Right atrium auricular region (tissue), 2 donors: ENCODE measurements at regions not wholly inside any gene's neighbourhood (a gene's known extent, or its start where the extent isn't known, plus 50 kb on each side); places are given as distances from the start of the nearest gene placed in this dataset.
"Not testable (repeated sequence)": the region's sequence is repeated elsewhere in the genome, so short reads cannot be mapped to it uniquely, and the experiment has no call there.

Source experiments
- DNase-seq: peaks from one replicate; pipeline ENCODE4 v3.0.0-alpha.2; 2019; ENCODE audit warnings: low spot score
- H3K27ac ChIP-seq, 2 donors: fragments of 200-600 bp; sonication (generic); 1 replicate in 1 of 2; 2 replicates in 1 of 2; pipeline ENCODE4 v1.5.1; 2016 to 2019
- H3K27me3 ChIP-seq, 2 donors: fragments of 200-600 bp; sonication (generic); one replicate each; pipeline versions ENCODE4 v1.5.1 to v1.6.0; 2017 to 2019
- H3K36me3 ChIP-seq: fragments of 200-600 bp; sonication (generic); one replicate; pipeline ENCODE4 v1.5.1; 2016
- H3K4me1 ChIP-seq, 2 donors: fragments of 200-600 bp; sonication (generic); one replicate each; pipeline versions ENCODE4 v1.5.1 to v1.6.0; 2017 to 2019
- H3K4me3 ChIP-seq, 2 donors: fragments of 200-600 bp; sonication (generic); 1 replicate in 1 of 2; 2 replicates in 1 of 2; pipeline ENCODE4 v1.5.1; 2017 to 2019; ENCODE audit warnings: mild to moderate bottlenecking in 1 of 2, moderate library complexity in 1 of 2
- H3K9me3 ChIP-seq, 2 donors: fragments of 200-600 bp; sonication (generic); one replicate each; pipeline ENCODE4 v1.5.1; 2019
- TF ChIP-seq, protein P1 (sequence below), 2 donors: fragments of 200-600 bp; sonication (generic); IDR thresholded peaks; one replicate each; pipeline ENCODE4 v1.5.1; 2019; ENCODE audit warnings: antibody characterized with exemption in 2 of 2

DNA sequence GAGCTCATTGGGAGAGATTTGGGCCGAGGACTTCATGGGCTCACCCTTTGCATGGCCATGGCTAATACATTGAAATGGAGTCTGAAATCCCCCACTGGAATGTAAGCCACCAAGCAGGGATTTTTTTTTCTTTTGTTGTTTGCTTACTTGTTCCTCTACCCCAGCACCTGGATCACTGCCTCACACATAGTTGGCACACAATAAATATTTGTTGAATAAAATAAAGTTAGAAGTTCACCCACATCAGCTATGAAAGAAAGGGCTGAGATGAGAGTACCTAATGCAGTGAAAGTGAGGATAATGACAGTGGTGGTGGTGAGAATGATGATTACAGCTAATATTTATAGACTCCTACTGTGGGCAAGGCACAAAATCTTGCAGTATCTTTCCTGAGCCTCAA is 98.1 kb upstream of the ANXA1 start:
- Histone ChIP-seq H3K27me3 (no peaks in the 10 kb centered on the region), H3K4me3 (no peak overlapping the region), H3K9me3 (no peaks in the 10 kb centered on the region), H3K36me3 (no peaks in the 10 kb centered on the region), H3K4me1 (no peaks in the 10 kb centered on the region), H3K27ac (no peak overlapping the region)
- no peak for DNase-seq
- TF ChIP-seq, protein P1, sequence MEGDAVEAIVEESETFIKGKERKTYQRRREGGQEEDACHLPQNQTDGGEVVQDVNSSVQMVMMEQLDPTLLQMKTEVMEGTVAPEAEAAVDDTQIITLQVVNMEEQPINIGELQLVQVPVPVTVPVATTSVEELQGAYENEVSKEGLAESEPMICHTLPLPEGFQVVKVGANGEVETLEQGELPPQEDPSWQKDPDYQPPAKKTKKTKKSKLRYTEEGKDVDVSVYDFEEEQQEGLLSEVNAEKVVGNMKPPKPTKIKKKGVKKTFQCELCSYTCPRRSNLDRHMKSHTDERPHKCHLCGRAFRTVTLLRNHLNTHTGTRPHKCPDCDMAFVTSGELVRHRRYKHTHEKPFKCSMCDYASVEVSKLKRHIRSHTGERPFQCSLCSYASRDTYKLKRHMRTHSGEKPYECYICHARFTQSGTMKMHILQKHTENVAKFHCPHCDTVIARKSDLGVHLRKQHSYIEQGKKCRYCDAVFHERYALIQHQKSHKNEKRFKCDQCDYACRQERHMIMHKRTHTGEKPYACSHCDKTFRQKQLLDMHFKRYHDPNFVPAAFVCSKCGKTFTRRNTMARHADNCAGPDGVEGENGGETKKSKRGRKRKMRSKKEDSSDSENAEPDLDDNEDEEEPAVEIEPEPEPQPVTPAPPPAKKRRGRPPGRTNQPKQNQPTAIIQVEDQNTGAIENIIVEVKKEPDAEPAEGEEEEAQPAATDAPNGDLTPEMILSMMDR (IDR thresholded peaks at IDR 0.05) = no peak

GRCh38 chr9:73050887-73051550 is 98.2 kb upstream of the ALDH1A1 start:
- H3K4me1 ChIP-seq = no peaks in the 10 kb centered on the region
- no peaks in the 10 kb centered on the region for H3K27me3 ChIP-seq
- H3K36me3 ChIP-seq = no peaks in the 10 kb centered on the region
- TF ChIP-seq, protein P1 (IDR thresholded peaks at IDR 0.05) = no peak
- H3K27ac ChIP-seq = no peak overlapping the region
- DNase-seq = no peak
- no peaks in the 10 kb centered on the region for H3K9me3 ChIP-seq
- H3K4me3 ChIP-seq = no peak overlapping the region

- no peaks in the 10 kb centered on the region for H3K27me3 ChIP-seq
- TF ChIP-seq, protein P1 (IDR thresholded peaks at IDR 0.05) = no peak
- no peaks in the 10 kb centered on the region for H3K36me3 ChIP-seq
- no peak for DNase-seq
- no peak overlapping the region for H3K27ac ChIP-seq
- no peaks in the 10 kb centered on the region for H3K9me3 ChIP-seq
- H3K4me1 ChIP-seq = no peaks in the 10 kb centered on the region
- no peak overlapping the region for H3K4me3 ChIP-seq
Measured at GRCh38 chr9:73050065-73050816, 97.4 kb upstream of the ALDH1A1 start.

DNA sequence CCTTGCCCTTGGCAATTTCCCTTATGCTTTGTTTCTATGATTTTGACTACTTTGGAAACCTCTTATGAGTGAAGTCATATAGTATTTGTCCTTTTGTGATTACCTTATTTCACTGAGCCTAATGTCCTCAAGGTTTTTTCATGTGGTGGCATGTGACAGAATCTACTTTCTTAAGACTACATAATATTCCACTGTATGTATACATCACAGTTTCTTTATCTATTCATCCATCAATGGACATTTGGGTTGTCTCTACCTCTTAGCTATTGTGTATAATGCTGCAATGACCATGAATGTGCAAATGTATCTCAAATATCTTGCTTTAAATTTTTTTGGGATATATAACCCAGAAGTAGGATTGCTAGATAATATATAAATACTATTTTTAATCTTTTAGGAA is 96.4 kb upstream of the ALDH1A1 start:
- Histone ChIP-seq H3K27ac (no peak overlapping the region), H3K4me1 (no peaks in the 10 kb centered on the region), H3K4me3 (no peak overlapping the region), H3K36me3 (no peaks in the 10 kb centered on the region), H3K9me3 (no peaks in the 10 kb centered on the region), H3K27me3 (no peaks in the 10 kb centered on the region)
- DNase-seq = no peak
- TF ChIP-seq, protein P1 (IDR thresholded peaks at IDR 0.05) = no peak

DNA sequence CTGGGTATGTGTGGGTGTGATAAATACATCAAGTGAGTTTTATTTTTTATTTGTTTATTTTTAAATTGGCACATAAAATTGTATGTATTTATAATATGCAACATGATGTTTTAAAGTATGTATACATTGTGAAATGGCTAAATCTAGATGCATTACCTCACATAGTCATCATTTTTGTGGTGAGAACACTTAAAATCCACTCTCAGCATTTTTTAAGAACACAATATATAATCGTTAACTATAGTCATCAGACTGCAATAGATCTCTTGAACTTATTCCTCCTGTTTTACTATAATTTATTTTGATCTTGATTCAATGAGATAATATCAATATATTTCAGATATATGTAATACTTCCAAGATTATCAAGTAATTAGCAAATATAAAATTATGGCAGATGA is 93.9 kb upstream of the ALDH1A1 start:
- H3K4me3 ChIP-seq = no peak overlapping the region
- no peak for DNase-seq
- no peaks in the 10 kb centered on the region for H3K27me3 ChIP-seq
- no peaks in the 10 kb centered on the region for H3K36me3 ChIP-seq
- no peak overlapping the region for H3K27ac ChIP-seq
- TF ChIP-seq, protein P1 (IDR thresholded peaks at IDR 0.05) = no peak
- no peaks in the 10 kb centered on the region for H3K9me3 ChIP-seq
- H3K4me1 ChIP-seq = no peaks in the 10 kb centered on the region

GRCh38 chr9:73044776-73045175 is 91.9 kb upstream of the ALDH1A1 start:
- H3K27me3 ChIP-seq = not testable (repeated sequence)

More at GRCh38 chr9:73044776-73045175, 91.9 kb upstream of the ALDH1A1 start:
- not testable (repeated sequence) for H3K4me1 ChIP-seq, H3K4me3 ChIP-seq, H3K9me3 ChIP-seq, DNase-seq, H3K36me3 ChIP-seq, H3K27ac ChIP-seq
